Tibial nerve (tissue), 3 donors: ENCODE measurements at regions not wholly inside any gene's neighbourhood (a gene's known extent, or its start where the extent isn't known, plus 50 kb on each side); places are given as distances from the start of the nearest gene placed in this dataset.

Experiments
- CTCF ChIP-seq, 5 experiments: fragments of 200-600 bp in 3 of 5; fragments of 450-650 bp in 2 of 5; sonication (generic) in 3 of 5; IDR thresholded peaks; one replicate each; pipeline ENCODE4 v1.5.1; 2016 to 2019; ENCODE audit warnings: antibody characterized with exemption in 5 of 5, mild to moderate bottlenecking in 3 of 5, moderate library complexity in 2 of 5
- POLR2A ChIP-seq, 2 donors: fragments of 450-650 bp; IDR thresholded peaks; one replicate each; pipeline ENCODE4 v1.6.1; 2017; ENCODE audit warnings: antibody characterized with exemption in 2 of 2, mild to moderate bottlenecking in 2 of 2, moderate library complexity in 2 of 2

GRCh38 chr9:87354147-87354546 lies 143.5 kb upstream of the DAPK1 start:
- TF ChIP-seq CTCF (IDR thresholded peaks at IDR 0.05), result no peak
- no peak for TF ChIP-seq POLR2A (IDR thresholded peaks at IDR 0.05)
